HG02884 (cell line): ENCODE measurements at regions not wholly inside any gene's neighbourhood (a gene's known extent, or its start where the extent isn't known, plus 50 kb on each side); places are given as distances from the start of the nearest gene placed in this dataset.
"Not testable (repeated sequence)": the region's sequence is repeated elsewhere in the genome, so short reads cannot be mapped to it uniquely, and the experiment has no call there.

Experiments used
- ATAC-seq: cut with Tn5 transposase; IDR thresholded peaks from one replicate; pipeline ENCODE4 v1.9.1; 2021; ENCODE audit warnings: mild to moderate bottlenecking, moderate library complexity; ENCODE audit not compliant: unreplicated experiment

DNA sequence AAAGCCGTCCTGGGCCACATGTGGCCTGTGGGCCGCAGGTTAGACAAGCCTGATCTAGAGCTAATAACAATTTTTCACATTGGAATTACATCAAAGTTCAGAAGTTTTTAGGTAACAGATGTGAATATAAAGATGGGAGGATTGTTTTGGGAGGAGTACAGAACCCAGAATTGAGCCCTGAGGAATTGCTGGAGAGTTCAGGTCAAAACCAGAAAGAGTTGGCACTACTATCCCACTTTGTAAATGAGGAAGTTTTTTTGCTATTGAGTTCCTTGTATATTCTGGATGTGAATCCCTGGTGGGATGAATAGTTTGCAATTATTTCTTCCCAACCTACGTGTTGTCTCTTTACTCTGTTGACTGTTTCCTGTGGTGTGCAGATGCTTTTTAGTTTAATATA lies 109.5 kb upstream of the LIPC start:
- no peak for ATAC-seq

DNA sequence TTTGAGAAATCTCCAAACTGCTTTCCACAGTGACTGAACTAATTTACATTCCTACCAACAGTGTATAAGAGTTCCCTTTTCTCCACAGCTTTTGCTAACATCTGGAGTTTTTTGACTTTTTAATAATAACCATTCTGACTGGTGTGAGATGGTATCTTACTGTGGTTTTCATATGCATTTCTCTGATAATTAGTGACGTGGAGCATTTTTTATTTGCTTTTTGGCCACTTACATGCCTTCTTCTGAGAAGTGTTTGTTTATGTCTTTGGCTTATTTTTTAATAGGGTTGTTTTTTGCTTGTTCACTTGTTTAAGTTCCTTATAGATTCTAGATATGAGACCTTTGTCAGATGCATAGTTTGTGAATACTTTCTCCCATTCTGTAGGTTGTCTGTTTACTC lies 108.5 kb upstream of the LIPC start:
- not testable (repeated sequence) for ATAC-seq

DNA sequence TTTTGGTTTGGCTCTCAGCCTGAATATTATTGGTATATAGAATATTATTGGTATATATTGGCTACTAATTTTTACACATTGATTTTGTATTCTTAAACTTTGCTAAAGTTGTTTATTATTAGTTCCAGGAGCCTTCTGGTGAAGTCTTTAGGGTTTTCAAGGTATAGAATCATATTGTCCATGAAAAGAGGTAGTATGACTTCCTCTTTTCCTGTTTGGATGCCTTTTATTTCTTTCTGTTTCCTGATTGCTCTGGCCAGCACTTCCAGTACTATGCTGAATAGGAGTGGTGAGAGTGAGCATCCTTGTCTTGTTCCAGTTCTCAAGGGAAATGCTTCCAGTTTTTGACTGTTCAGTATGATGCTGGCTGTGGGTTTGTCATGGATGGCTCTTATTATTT lies 107.3 kb upstream of the LIPC start:
- no peak for ATAC-seq

DNA sequence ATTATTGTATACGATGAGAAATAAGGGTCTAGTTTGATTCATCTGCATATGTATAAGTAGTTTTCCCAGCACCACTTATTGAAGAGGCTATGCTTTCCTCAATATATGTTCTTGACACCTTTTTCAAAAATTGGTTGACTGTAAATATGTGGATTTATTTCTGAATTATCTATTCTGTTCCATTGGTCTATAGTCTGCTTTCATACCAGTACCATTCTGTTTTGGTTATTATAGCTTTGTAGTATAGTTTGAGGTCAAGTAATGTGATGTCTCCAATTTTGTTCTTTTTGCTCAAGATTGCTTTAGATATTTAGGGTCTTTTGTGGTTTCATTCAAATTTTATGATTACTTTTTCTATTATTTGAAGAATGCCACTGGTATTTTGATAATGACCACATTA lies 103.8 kb upstream of the LIPC start:
- ATAC-seq: no peak

DNA sequence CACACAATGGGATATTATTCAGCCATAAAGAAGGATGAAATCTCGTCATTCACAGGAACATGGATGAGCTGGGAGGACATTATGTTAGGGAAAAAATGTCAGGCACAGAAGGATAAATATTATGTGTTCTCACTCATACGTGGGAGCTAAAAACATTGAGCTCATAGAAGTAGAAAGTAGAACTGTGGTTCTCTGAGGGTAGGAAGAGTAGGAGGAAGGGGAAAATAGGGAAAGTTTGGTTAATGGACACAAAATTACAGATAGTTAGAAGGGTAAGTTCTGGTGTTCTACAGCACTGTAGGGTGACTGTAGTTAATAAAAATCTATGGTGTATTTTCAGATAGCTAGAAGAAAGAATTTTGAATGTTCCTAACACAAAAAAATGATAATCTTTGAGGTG lies 102.6 kb upstream of the LIPC start:
- no peak for ATAC-seq

DNA sequence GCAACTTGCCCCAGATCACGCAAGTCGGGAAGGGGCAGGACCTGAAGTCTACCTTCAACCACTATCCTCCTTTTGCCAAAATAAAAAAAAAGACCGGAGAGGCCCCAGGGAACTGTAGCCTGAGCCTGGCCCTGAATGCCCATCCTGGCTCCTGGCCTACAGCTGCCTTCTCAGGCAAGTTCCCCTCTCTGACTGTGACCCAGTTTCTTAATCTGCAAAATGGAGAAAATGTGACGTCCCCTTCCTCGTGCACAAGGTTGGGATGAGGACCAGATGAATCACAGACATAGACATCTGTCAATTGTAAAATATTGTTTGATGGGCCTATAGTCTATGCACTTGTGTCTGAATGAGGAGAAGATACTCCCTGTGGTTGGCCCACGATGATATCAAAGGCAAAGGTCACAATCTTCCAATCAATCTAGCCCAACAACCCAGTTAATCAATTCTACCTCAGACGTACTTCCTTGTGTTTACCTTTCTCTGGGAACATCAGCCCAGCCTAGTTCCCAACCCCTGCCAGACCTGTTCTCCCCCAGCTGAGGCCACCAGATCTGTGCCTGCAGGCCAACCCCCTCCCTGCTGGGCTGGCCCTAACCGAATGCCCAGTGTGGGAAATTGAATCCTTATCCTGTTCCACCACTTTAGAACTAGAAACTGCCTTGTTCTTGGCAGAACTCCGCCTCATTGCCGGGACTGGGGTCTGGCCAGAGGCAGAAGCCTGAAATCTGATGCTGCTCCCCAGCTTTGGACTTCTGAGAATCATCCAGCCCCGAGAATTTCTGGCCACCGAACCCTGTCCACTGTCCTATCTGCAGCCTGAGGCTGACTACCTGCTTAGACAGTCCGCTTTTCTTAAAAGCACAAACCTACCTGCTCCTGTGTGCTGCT lies 101.8 kb upstream of the LIPC start:
- ATAC-seq: no peak

DNA sequence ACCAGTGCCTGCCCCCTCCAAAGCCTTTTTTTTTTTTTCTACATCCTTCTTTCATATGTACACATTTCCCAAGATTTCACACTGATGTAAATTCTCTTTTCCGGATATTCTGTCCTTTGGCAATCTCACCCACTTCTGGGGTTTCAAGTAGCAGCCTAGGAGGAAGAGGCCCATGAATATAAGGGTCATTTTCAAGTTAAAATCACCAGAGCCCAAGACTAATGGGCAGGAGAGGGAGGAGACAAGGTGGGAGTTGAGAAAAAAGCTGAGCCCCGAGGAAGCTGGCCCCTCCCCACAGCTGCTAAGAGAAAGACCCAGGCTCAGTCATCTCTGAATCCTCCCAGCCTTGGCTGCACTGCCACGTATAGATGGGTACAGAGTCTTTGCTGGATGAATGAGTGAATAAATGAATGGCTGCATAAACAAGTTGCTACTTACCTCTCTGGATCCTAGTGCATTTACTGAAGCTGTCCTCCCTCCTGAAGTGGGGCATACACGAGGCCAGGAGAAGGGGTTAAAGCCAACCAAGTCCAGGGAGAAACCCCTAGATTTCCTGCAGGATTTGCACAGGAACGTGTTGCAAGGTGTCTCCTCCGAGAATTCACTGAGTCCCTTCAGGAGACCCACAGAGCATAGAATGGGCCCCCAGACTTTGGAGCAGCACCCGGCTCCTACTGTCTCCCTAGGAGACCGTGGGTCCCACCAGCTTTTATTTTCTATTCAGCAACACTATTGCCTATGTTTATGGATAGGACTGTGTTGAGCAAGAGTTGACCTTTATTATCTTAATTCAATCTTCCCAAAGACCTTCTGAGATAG lies 100.8 kb upstream of the LIPC start:
- no peak for ATAC-seq

DNA sequence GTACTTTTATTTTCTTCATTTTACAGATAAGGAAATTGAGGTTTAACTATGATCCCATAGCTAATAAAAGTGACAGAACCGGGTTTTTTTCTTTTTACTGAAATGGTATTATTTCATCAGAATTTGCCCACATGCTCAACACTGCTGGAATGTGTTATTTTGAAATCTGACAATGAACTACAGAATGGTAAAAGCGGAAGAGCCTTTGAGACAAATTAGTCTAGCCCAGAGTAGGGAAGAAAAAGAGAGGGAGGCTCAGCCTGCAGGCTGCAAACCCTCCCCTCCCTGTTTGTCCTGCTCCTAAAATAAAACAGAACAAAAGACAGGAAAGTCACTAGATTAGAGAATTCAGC lies 100.3 kb upstream of the LIPC start:
- ATAC-seq: peak; percentile 19

DNA sequence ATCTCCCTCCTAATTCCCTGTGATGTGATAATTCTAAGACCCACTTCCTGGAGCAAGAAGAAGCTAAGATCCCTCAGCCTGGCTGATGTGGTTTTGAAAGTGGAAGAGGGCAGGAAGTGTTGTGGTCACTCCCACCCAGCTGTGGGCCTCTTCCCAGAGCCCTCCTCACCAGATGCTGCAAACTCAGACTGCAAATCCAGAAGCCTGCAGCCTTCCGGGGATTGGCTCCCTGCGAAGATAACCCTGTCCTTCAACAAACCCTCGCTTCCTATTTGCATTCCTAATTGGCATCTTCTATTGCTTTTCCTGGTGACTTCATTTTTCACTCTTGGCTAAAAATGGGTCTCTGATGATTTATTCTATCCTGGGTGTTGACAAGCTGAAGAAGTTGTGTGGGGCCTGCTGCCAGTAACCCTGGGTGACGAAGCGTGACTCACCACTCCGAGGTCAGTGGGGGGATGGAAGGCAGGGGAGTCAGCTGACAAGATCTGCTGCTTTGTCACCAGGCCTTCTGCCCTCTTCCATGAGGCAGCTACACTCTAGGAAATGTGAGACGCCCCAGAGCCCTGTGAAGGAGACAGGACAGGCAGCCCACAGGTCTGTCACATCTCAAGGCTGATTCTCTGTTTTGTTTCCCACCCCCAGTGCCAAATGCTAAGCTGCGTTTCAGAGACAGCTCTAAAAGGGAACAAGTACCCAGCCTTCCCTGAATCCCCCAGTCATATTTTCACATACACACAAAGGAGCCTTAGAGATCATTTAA lies 99.7 kb upstream of the LIPC start:
- peak; percentile 54 for ATAC-seq

DNA sequence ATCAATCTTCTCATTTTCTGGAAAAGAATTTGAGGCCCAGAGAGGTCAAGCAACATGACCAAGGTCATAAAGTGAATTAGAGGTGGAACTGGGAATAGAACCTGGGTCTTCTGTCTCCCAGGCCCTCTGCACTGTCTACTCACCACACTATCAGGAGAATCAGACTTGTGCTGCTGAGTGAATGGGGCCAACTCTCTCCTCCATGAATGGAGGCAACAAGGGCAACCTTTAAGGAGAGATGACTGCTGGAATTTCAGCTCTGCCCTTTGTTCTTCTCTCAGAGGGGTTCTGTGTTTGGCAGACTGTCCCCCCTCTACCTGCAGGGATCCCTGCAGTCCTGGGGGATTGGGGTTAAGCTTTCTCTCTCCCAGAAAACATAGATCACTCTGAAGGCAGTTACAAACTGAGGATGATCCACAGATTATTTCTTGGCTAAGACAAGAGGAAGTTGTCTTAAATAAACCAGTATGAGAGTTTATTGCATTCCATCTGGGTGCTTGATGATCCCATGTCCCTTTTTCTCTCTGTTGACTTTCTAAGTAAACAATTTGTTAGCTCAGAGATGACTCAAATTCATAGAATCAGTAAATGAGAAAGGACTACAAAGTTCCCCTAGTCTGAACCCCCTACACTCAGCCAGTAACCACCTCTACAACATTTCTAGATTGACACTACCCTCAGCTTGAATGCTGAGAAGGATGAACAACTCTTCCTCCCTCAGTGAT lies 99.0 kb upstream of the LIPC start:
- no peak for ATAC-seq

DNA sequence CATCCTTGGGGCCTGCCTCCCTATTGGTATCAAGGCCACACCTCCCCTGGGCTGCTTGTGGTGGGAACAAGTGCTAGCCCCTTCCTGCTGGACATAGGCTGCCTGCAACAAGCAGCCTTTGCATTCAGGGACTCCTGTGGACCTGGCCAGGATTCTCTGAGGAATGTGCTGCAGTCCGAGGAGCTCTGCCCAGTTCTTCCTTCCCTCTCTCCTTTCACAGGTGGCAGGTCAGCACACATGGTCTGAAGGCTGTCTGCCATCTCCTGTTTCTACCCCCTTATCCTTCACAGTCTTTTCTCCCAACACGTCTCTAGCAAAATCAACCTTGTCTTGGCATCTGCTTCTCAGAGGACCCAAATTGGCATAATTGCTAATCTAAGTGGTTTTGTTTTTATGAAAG lies 97.0 kb upstream of the LIPC start:
- ATAC-seq: no peak

DNA sequence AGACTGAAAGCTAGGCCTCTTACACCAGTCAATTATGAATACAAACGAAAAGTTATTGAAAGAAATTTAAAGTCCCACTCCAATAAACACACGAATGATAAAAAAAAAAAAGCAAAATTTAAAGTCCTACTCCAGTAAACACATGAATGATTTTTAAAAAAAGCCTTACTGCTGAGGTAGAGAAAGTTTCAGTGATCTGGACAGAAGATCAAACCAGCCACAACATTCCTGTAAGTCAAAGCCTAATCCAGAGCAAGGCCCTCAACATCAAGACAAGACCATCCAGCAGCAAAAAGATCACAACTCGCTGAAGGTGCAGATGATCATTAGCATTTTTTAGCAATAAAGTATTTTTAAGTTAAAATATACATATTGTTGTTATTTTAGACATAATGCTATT lies 95.6 kb upstream of the LIPC start:
- no peak for ATAC-seq

DNA sequence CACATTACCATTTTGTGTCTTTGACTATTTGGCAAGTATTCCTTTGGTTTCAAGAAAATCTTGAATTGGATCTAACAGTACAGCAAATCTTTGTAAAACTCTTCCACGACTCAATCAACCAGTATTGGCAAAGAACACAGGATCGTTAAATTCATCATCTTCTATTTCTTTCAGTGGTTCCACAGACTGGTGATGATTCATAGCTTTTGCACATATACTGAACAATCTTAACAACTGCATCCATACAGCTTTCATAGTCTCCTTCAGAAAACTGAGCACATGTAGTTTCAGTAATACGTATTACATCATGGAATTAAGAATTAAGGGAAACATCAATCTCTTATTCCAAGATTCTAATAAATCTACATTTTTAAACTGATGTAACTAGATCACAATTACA lies 91.6 kb upstream of the LIPC start:
- ATAC-seq: no peak

DNA sequence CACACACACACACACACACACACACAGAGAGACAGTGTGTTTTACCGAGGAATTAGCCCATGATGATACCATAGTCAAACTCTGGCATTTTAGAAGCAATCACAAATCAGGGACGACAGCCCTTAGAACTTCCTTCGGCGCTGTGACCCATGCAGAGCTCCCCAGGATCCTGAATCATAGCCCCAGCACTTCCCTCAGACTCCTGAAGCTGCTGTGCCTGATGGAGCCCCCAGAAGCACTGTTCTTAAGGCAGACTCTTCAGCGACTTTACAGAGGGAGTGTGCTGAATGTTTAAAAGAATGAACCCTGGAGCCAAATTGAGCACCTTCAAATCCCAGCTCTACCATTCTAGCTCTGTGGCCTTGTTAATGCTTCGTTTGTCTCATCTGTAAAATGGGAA lies 89.3 kb upstream of the LIPC start:
- no peak for ATAC-seq

DNA sequence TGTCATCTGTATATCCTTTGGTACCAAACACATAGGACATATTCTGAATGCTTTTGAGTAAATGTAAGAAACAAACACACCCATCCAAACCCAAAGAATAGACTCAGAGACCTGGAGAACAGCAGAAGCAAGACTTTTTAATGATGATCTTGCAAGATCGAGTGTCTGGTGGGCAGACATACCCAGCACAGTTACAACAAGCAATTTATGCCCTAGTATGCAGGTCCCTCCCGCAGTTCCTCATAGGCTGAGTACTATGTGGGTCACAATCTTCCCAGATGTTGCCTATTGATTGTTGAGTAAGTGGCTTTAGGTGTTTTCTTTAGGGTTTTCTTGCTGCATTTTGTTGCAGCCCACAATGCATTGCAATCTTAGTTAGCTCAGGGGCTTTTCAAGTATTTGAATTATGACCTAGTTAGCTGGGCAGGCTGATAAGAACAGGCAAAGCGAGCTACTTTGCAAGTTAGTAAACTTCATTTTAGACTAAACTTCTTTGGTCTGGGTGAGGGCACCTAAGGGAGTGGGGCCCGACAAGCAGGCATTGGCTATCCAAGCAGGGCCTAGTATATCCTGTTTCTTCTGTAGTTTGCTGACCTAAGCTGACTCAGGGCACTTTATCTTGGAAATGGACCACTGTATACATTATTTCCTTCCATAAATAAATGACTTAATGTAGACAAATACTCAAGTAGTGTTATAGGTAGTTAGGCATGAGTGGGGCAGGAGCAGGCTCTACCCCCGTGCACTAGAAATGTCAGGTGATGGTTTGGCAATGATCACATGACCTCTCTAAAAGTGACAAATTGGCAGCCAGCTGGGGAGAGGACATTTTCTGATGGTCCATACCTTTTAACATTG lies 87.3 kb upstream of the LIPC start:
- no peak for ATAC-seq

DNA sequence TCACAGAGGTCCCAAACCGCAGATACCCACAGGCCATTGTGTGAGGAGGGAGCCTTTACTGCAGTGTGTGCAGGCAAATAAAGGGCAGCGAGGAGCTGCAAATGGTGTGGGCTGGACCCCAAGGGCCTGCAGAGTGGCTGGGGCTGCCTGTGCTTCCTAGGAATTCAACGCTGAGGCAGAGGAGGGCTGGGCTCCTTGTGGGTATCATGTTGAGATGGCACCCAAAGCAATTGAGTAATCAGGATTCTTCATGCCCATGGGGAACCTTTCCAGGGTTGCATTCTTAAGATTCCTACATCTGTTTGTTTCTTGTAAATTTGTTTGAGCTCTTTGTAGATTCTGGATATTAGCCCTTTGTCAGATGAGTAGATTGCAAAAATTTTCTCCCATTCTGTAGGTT lies 85.4 kb upstream of the LIPC start:
- no peak for ATAC-seq

DNA sequence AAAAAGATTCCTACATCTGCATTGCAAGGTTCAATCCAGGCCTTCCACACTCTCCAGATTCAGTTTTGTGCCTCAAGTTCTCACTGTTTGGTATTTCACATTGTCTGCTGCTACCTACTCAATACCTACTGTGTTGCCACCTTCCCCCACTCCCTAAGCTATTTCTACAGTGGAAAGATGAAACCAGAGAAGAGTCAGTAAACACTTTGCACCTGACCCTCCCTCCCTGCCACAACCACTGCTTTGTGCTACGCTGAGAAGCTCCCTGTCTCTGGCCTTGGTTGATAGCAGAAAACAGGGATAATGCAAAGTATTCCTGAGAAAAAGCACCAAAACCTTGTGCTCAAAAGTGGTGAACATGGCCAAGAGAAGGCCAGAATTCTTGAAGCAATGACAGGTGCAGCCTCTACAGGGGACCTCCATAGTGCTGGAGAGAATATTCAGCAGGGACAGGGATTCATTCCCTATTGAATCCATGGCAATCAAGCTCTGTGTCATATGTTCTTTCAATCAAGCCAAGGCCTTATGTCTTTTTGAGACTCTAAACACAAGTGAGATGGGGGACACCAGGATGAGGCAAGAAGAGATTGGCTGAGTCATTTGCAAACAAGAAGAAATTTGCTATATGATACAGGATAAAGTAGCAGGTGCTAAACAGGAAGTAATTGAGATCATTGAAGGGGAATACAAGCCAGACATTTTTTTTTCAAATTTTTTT lies 83.5 kb upstream of the LIPC start:
- no peak for ATAC-seq

DNA sequence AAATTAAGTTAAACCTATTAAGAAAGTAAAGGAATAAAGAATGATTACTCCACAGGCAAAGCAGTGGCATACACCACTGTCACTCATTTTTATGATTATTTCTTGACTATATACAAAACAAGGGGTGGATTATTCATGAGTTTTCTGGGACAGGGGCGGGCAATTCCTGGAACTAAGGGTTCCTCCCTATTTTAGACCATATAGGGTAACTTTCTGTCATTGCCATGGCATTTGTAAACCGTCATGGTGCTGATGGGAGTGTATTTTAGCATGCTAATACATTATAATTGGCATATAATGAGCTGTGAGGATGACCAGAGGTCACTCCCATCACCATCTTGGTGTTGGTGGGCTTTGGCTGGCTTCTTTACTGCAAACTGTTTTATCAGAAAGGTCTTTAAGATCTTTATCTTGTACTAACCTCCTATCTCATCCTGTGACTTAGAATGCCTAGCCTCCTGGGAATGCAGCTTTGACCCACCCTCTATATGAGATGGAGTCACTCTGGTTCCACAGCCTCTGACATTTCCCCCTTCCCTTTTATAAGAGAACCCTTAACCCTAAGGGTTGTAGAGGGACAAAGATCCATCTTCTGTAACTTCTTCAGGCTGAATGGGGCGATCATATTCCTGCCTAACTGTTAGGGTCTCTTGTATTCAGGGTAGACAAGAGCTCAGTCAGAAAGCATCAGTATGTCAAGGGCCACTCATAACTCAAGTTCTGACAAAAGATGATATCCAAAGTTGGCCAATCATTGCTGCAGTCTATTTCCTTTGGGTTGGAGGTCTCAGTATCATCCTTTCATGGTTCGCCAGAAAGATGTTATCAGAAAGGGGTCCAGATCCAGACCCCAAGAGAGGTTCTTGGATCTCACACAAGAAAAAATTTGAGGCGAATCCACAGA lies 79.5 kb upstream of the LIPC start:
- ATAC-seq: no peak
